ENCODE measurements at regions not wholly inside any gene's neighbourhood (a gene's known extent, or its start where the extent isn't known, plus 50 kb on each side); places are given as distances from the start of the nearest gene placed in this dataset.

- Mint-ChIP-seq H3K4me1 (no peaks in the 10 kb centered on the region), H3K4me3 (no peak overlapping the region), H3K9me3 (no peaks in the 10 kb centered on the region), H3K27me3 (ENCODE audit: low read depth in 2 of 2) (peaks cover 0 to 3% of the 10 kb centered on the region in 2 donors), H3K36me3 (no peaks in the 10 kb centered on the region), H3K27ac (no peak overlapping the region)
- H3K36me3 ChIP-seq (ENCODE audit: control insufficient read depth, insufficient read depth, low read length) = no peaks in the 10 kb centered on the region
- ATAC-seq = no peak
- H3K9me3 ChIP-seq (ENCODE audit: control insufficient read depth, insufficient read depth, low read length) = no peaks in the 10 kb centered on the region
- TF ChIP-seq CTCF (IDR thresholded peaks at IDR 0.05) = no peak
- H3K27me3 ChIP-seq (ENCODE audit: control insufficient read depth, insufficient read depth, low read length) = no peaks in the 10 kb centered on the region
- DNase-seq = no peak
- H3K27ac ChIP-seq (ENCODE audit: low read length) = no peak overlapping the region
- intact Hi-C loops (cut with micrococcal nuclease) = no loop called here
- no peaks in the 10 kb centered on the region for H3K4me1 ChIP-seq (ENCODE audit: control insufficient read depth, insufficient read depth, low read length)
- WGBS (ENCODE audit: insufficient coverage) = 92% methylated on average over 2 of the region's 2 CpGs
- H3K4me3 ChIP-seq (ENCODE audit: low read length) = no peak overlapping the region
These were observed 581.7 kb upstream of the CFAP20DC start for GRCh38 chr3:59631482-59631881.

GRCh38 chr3:59621037-59621436 lies 571.2 kb upstream of the CFAP20DC start:
- Mint-ChIP-seq H3K27ac (no peak overlapping the region), H3K36me3 (peaks cover 7% of the 10 kb centered on the region), H3K9me3 (peaks cover 2 to 3% of the 10 kb centered on the region in 2 donors), H3K27me3 (ENCODE audit: low read depth in 2 of 2) (peaks cover 0 to 5% of the 10 kb centered on the region in 2 donors), H3K4me1 (no peaks in the 10 kb centered on the region), H3K4me3 (no peak overlapping the region)
- DNase-seq (no peak), ATAC-seq (no peak)
- H3K27me3 ChIP-seq (ENCODE audit: control insufficient read depth, insufficient read depth, low read length) = no peaks in the 10 kb centered on the region
- WGBS (ENCODE audit: insufficient coverage) = 93% methylated on average over 3 of the region's 3 CpGs
- H3K36me3 ChIP-seq (ENCODE audit: control insufficient read depth, insufficient read depth, low read length) = no peaks in the 10 kb centered on the region
- no peak for TF ChIP-seq CTCF (IDR thresholded peaks at IDR 0.05)
- intact Hi-C loops (cut with micrococcal nuclease) = no loop called here
- H3K27ac ChIP-seq (ENCODE audit: low read length) = no peak overlapping the region
- no peaks in the 10 kb centered on the region for H3K9me3 ChIP-seq (ENCODE audit: control insufficient read depth, insufficient read depth, low read length)
- H3K4me3 ChIP-seq (ENCODE audit: low read length) = no peak overlapping the region
- H3K4me1 ChIP-seq (ENCODE audit: control insufficient read depth, insufficient read depth, low read length) = no peaks in the 10 kb centered on the region

GRCh38 chr3:59620325-59620724 lies 570.5 kb upstream of the CFAP20DC start:
- no peak for ATAC-seq
- WGBS (ENCODE audit: insufficient coverage) = 83% methylated on average over 3 of the region's 4 CpGs
- H3K27ac Mint-ChIP-seq = no peak overlapping the region

More at GRCh38 chr3:59620325-59620724, 570.5 kb upstream of the CFAP20DC start:
- Mint-ChIP-seq H3K4me1 (no peaks in the 10 kb centered on the region), H3K4me3 (no peak overlapping the region), H3K36me3 (peaks cover 7% of the 10 kb centered on the region), H3K9me3 (peaks cover 2 to 3% of the 10 kb centered on the region in 2 donors), H3K27me3 (ENCODE audit: low read depth in 2 of 2) (peaks cover 0 to 5% of the 10 kb centered on the region in 2 donors)
- no peak for TF ChIP-seq CTCF (IDR thresholded peaks at IDR 0.05)
- Histone ChIP-seq H3K4me3 (ENCODE audit: low read length) (no peak overlapping the region), H3K4me1 (ENCODE audit: control insufficient read depth, insufficient read depth, low read length) (no peaks in the 10 kb centered on the region), H3K27ac (ENCODE audit: low read length) (no peak overlapping the region), H3K9me3 (ENCODE audit: control insufficient read depth, insufficient read depth, low read length) (no peaks in the 10 kb centered on the region), H3K27me3 (ENCODE audit: control insufficient read depth, insufficient read depth, low read length) (no peaks in the 10 kb centered on the region), H3K36me3 (ENCODE audit: control insufficient read depth, insufficient read depth, low read length) (no peaks in the 10 kb centered on the region)
- intact Hi-C loops (cut with micrococcal nuclease) = no loop called here
- no peak for DNase-seq
